Esophagus squamous epithelium (tissue), 4 donors: ENCODE measurements at regions not wholly inside any gene's neighbourhood (a gene's known extent, or its start where the extent isn't known, plus 50 kb on each side); places are given as distances from the start of the nearest gene placed in this dataset.

Experiments
- POLR2A ChIP-seq, 4 donors: fragments of 450-650 bp; IDR thresholded peaks; one replicate each; pipeline ENCODE4 v1.6.1; 2017; ENCODE audit warnings: antibody characterized with exemption in 4 of 4, mild to moderate bottlenecking in 4 of 4, moderate library complexity in 3 of 4
- TF ChIP-seq, protein P1 (sequence below), 6 experiments: fragments of 450-650 bp in 4 of 6; fragments of 200-600 bp in 2 of 6; sonication (generic) in 2 of 6; IDR thresholded peaks; one replicate each; pipeline ENCODE4 v1.5.1; 2016 to 2019; ENCODE audit warnings: antibody characterized with exemption in 6 of 6, mild to moderate bottlenecking in 4 of 6, moderate library complexity in 4 of 6

DNA sequence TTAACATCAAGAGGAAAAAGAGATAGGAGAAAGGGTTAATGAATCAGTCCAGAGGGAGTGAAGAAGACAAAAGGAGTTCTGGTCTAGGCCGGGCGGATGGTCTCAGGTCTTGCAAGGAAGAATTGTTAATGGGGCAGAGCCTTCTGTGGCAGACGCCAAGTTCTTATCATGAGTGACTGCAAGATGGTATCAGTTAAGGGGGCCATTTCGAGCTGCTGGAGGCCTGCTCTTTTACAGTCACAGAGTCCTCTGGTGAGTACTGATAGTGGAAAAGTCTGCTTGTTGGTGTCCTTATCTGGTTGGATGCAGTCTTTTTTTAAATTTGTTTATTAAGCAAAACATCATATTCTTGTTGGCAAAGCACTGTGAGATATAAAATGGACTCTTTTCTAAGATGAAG lies 590.9 kb upstream of the SGCG start:
- TF ChIP-seq, protein P1, sequence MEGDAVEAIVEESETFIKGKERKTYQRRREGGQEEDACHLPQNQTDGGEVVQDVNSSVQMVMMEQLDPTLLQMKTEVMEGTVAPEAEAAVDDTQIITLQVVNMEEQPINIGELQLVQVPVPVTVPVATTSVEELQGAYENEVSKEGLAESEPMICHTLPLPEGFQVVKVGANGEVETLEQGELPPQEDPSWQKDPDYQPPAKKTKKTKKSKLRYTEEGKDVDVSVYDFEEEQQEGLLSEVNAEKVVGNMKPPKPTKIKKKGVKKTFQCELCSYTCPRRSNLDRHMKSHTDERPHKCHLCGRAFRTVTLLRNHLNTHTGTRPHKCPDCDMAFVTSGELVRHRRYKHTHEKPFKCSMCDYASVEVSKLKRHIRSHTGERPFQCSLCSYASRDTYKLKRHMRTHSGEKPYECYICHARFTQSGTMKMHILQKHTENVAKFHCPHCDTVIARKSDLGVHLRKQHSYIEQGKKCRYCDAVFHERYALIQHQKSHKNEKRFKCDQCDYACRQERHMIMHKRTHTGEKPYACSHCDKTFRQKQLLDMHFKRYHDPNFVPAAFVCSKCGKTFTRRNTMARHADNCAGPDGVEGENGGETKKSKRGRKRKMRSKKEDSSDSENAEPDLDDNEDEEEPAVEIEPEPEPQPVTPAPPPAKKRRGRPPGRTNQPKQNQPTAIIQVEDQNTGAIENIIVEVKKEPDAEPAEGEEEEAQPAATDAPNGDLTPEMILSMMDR (IDR thresholded peaks at IDR 0.05): no peak
- TF ChIP-seq POLR2A (IDR thresholded peaks at IDR 0.05): no peak
